ENCODE measurements at regions not wholly inside any gene's neighbourhood (a gene's known extent, or its start where the extent isn't known, plus 50 kb on each side); places are given as distances from the start of the nearest gene placed in this dataset.
"Not testable (repeated sequence)": the region's sequence is repeated elsewhere in the genome, so short reads cannot be mapped to it uniquely, and the experiment has no call there.

- DNase-seq = peak; percentile 8
Observed at GRCh38 chr13:61214551-61214950, 201.1 kb downstream of the PCDH20 start.

DNA sequence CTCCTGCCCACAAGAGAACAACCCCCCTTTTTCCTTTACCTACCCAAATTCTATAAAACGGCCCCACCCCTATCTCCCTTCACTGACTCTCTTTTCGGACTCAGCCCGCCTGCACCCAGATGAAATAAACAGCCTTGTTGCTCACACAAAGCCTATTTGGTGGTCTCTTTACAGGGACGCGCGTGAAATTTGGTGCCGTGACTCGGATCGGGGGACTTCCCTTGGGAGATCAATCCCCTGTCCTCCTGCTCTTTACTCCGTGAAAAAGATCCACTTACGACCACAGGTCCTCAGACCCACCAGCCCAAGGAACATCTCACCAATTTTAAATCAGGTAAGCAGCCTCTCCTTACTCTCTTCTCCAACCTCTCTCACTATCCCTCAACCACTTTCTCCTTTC is 209.8 kb downstream of the PCDH20 start:
- DNase-seq = not testable (repeated sequence)

DNA sequence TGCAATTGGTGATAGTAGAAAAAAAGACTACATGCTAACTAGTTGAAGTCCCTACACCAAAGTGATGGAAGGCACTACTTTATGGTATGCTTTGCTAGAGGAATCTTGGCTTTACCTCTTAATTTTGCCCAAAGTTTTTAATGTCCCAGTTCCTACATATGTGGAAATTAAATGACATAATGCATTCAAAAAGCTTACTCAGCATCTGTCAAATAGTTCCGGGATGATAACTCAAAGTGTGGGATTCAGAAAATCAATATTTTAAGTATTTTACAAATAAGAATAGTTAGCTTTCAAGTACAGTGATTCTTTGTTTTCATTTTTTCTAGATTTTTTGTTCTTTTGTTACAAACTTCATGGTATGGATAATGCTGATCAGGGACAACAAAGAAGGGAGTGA is 211.6 kb downstream of the PCDH20 start:
- no peak for DNase-seq

DNA sequence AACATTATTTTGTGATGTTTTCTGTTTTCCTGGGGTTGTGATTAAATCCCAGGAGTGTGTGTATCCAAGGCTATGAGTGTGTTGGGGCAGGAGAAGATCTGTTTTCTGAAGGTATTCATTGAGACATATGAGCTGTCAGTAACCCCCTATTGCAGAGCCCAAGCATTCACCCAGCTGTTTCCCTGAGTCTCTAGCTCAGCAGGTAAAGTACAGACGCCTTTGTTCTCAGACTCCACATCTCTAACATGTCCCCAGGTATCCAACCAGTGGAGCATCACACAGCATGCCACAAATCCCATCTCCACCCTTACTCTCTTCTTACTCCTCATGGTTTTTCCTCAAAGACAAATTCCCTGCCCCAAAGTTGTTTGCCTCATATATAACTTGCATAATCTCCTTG is 213.6 kb downstream of the PCDH20 start:
- no peak for DNase-seq

- no peak for DNase-seq
Observed at GRCh38 chr13:61192826-61193225, 222.8 kb downstream of the PCDH20 start.

GRCh38 chr13:61188057-61188456 is 227.6 kb downstream of the PCDH20 start:
- DNase-seq = no peak

DNA sequence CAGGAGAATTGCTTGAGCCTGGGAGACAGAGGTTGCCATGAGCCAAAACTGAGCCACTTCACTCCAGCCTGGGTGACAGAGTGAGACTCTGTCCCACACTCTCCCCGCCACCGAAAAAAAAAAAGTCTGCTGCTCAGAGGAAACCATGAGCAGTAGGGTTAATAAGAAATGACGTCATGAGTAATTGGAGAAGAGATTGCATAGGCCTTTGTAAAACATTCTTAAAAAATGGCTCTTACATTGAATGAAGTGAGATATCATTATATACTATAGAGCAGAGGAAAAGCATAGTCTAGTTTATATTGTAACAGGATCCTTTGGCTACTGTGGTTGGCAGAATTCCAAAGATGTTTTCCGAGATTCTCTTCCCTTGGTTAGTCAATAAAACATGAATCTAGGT is 228.2 kb downstream of the PCDH20 start:
- DNase-seq = no peak

DNA sequence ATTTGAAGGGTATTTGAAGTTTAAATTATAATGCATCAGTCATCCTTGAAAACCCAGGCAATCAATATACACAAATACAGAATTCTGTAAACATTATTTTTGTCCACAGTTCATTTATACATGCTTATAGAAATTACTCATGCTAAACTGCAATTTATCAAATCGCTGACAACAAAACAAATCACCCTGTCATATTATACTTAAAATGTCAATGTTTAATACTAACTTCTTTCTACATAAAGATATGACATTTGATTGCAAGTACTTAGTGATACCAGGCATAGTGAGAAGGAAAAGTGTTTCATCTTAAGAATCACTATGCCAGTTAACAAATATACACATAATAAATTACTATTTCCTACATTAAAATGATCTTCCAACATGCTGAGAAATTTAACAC is 232.0 kb downstream of the PCDH20 start:
- DNase-seq = no peak

DNA sequence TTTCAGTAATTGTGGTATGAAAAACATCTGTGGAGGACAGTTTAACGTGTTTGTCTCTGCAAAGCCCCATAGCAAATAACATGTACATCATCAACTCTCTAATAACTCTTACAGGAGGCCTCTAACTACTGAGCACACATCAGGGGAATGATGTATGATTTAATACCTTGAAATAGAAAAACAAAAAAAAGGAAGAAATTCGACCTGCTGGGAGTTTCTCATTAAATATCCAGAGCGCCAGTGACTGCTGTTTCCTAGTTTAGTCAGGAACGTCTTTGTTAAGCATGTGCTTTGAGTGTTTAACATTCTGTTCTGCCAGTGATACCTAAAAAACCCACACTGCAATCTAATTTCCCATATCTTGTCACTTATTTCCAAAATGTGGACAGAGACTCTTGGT is 235.4 kb downstream of the PCDH20 start:
- no peak for DNase-seq

GRCh38 chr13:61179741-61180140 is 235.9 kb downstream of the PCDH20 start:
- DNase-seq = no peak

- no peak for DNase-seq
Observed at GRCh38 chr13:61170856-61171255, 244.8 kb downstream of the PCDH20 start.

DNA sequence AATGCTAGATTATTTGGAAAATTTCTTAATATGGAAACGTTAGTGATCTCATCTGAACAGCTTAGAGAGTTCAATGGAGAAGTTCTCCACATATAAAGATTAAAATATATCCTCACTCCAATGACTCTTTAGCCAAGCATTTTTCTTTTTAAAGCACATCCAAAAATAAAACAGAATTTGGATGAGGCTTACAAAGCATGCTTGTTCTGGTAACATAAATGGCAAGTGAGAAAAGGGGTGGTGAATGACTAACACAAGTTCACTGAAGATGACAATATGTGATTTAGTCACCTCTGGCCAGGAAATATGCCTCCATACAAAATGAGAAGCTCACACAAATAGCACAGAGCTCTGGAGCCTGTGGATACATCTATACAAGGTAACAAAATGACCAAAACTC is 253.0 kb downstream of the PCDH20 start:
- no peak for DNase-seq

DNA sequence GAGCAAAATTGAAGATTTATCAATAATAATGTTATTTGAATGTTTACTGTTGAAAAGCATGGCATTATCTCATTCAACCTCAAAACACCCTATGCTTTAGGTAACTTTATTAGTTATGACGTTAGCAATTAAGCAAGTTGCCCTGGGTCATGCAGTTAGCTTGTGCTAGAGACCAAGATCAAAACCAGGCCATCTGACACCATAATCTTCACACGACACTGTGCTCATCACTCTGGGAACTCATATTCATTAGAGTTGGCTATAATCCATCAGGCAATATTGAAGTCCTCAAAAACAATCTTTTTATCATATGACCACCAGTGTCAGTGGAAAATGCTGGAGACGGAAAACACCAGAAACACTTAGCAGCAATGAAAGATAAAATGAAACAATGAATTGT is 253.5 kb downstream of the PCDH20 start:
- DNase-seq = no peak

- DNase-seq = no peak
Observed at GRCh38 chr13:61156753-61157152, 258.9 kb downstream of the PCDH20 start.

GRCh38 chr13:61151062-61151461 is 264.6 kb downstream of the PCDH20 start:
- DNase-seq = no peak

GRCh38 chr13:61149331-61149730 is 266.3 kb downstream of the PCDH20 start:
- no peak for DNase-seq

- no peak for DNase-seq
Observed at GRCh38 chr13:61148691-61149315, 266.8 kb downstream of the PCDH20 start.

GRCh38 chr13:61148211-61148610 is 267.4 kb downstream of the PCDH20 start:
- no peak for DNase-seq

- no peak for DNase-seq
Observed at GRCh38 chr13:61146571-61146970, 269.1 kb downstream of the PCDH20 start.

DNA sequence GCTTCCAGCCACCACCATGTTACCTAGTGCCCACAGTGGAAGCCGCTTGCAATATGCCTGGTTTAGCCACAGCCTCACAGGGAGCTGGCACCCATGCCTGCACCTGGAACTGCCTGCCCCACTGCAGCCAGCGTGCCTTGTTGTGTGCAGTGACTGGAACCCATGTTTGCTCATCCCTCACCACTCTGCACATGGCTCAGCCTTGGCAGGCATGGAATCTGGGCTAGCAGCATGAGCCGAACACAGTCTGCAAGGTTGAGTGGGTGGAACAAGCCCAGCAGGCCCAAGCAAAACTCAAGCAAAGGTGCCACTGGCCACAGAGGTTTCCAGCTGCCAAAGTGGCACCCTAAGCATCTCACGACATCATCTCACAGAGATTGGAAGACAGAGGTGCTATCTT is 269.5 kb downstream of the PCDH20 start:
- DNase-seq = no peak

- no peak for DNase-seq
Observed at GRCh38 chr13:61144834-61145593, 270.6 kb downstream of the PCDH20 start.

- no peak for DNase-seq
Observed at GRCh38 chr13:61144301-61144700, 271.3 kb downstream of the PCDH20 start.

DNA sequence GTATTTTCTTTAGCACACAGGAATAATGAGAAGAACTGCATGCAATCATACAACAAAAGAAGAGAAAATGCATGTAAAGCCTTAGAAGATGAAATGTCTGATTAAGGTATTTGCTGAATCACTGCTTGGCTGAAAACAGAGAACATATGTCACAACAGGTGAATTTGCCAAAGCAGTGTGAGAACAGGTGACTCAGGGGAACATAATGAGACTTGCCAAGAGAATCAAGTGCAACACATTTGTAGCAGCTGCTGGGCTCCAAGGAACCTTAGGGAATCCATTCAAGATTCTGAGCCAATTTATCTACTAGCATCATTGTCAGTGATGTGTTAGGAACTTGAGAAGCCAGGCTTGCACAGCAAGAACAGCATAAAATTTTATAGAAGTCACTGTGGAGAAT is 273.1 kb downstream of the PCDH20 start:
- peak; percentile 8 for DNase-seq

DNA sequence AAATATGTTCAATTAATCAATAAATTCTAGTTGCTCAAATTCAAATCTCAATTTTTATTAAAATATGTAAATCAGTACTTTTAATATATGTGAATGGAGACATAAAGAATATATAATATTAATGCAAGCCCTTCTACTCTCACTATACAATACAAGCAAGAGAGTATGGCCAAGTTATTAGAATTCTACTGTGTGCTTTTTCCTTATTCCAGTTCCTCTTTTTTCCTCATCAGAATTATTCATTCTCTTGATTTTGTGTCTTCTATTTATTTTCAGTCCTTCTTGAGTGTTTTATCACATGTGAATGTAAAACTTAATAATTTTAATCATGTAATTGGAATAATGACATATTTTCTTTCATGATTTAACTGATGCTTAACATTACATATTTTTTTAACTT is 276.8 kb downstream of the PCDH20 start:
- DNase-seq = no peak

GRCh38 chr13:61136515-61136914 is 279.1 kb downstream of the PCDH20 start:
- DNase-seq = no peak
